Hematopoietic multipotent progenitor cell treated with erythropoietin and hydrocortisone succinate and interleukin-3 and kit ligand, for 8 days (in vitro differentiated cells): ENCODE measurements at regions not wholly inside any gene's neighbourhood (a gene's known extent, or its start where the extent isn't known, plus 50 kb on each side); places are given as distances from the start of the nearest gene placed in this dataset.

ENCODE experiments used
- DNase-seq: peaks from one replicate; pipeline ENCODE4 v3.0.0-alpha.2; 2015

DNA sequence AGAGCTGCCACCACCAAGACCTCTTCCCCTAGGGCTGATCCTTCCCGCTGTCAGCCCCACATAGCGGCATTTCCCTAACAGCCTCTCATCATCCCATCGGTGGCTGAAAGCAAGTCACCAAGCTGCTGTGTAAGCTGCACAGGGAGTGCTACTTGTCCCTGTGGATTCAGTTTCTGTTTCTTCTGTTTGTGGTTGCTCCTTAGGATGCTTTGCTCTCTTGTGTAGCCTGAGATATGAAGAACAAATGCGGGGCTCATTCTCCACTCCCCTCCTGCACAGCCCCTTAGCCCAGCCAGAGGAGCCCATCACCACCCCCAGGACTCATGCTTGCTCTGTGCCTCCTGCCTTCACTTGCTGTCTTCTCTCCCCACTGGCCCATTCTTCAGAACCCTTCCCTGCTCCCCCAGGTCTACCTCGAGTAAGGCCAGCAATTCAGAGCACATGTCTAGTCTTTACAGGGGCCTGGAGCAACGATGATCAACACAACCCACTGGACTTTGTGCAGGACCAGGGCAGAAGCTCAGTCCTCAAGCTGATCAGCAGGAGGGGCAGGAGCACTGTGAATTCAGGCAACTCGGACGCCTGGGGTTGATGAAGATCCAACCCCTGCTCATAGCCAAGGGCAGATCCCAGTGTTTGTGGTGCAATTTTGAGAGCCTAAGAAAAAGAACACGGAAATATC lies 82.6 kb upstream of the GALNT2 start:
- DNase-seq = no peak

GRCh38 chr1:229984992-229985612 lies 81.9 kb upstream of the GALNT2 start:
- no peak for DNase-seq

- no peak for DNase-seq
Measured at GRCh38 chr1:229985613-229986010, 81.4 kb upstream of the GALNT2 start.

DNA sequence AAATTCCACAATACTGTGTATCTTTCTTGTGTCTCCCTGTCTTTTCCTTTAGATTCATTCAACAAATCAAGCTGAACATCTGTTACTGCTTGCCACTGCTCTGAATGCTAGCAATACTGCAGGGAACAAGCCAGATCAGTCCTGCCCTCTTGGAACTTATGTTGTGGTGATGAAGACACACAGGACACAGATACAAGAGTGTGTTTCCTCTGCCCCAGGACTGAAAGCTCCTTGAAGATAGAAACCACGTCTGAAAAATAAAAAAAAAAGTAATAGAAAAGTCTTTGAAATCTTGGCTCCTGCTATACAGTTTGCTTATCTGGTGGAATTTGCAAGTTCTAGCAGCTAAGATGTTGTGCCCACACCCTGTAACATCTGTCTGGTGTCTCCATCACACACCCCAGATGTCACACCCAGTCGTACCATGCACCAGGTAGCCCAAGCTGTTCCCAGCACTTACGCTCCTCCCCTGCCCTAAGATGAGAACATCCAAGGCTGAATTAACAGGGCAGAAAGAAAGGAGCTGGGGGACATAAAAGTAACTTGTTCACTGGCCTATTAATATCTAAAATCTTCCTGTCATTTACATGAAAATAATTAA lies 80.2 kb upstream of the GALNT2 start:
- DNase-seq = peak; percentile 61

- no peak for DNase-seq
Measured at GRCh38 chr1:229987953-229988352, 79.1 kb upstream of the GALNT2 start.

GRCh38 chr1:229988534-229988933 lies 78.5 kb upstream of the GALNT2 start:
- no peak for DNase-seq

GRCh38 chr1:229989591-229990248 lies 77.3 kb upstream of the GALNT2 start:
- DNase-seq = no peak

DNA sequence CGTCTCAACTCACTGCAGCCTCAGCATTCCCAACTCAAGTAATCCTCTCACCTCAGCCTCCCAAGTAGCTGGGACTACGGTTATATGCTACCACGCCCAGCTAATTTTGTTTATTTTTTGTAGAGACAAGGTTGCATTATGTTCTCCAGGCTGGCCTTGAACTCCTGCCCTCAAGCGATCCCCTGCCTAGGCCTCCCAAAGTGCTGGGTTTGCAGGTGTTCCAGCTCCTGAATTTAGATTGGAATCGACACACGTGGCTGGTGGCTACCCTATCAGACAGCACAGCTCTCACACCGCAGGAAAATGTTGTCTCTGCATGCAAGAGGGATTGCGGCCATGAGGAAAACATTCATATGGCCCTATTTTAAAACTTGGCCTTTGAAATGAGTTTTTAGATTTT lies 76.7 kb upstream of the GALNT2 start:
- no peak for DNase-seq

DNA sequence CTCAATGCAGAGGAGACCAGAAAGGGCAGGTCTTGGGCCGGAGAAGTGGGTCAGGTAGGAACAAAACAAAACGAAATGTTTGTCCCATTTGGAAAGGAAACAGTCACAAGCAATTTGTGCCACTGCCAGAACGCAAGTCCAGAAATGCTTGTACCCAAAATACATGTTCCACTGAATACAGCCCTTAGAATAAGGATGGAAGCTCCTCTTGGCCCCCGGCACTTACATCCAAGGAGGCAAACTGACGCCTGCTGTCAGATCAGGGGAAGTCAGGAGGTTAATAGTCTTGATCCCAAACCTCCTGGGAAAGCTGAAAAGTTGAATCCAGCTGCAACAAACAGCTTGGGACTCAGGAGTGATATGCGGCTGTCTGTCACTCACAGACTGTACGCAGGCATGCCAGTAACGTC lies 75.9 kb upstream of the GALNT2 start:
- no peak for DNase-seq

GRCh38 chr1:229991724-229992333 lies 75.2 kb upstream of the GALNT2 start:
- DNase-seq = no peak

DNA sequence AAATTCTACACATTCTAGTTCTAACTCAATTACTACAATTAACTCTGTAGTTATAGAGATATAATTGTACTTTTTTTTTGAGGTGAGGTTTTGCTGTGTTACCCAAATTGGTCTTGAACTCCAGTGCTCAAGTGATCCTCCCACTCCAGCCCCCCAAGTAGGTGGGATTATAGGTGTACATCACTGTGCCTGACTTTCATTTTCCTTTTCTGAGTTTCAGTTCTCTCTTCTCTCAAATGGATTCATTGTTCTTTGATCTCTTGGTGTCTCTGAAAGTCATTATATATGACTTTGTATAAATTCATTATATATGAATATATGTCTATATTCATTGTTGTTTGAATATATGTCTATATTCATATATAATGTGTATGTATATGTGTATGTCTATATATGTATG lies 74.0 kb upstream of the GALNT2 start:
- DNase-seq = no peak

DNA sequence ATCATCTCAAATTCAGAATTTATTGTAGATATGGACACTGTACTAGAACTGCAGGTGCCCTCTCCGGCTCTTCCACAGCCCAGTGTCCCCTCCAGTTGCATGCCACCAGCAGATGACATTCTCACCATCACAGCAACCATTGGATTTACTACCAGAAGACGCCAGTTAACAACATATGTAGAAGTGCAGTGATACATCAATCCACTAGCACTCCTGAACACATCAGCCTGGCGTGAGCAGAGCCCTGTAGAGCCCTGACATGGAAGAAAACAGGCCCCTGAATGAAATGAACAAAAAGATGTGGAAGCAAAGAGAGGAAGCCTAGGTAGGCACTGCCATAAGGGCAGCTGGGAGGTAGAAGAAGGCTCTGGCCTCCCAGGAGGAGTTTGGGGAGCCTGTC lies 73.1 kb upstream of the GALNT2 start:
- DNase-seq = no peak

DNA sequence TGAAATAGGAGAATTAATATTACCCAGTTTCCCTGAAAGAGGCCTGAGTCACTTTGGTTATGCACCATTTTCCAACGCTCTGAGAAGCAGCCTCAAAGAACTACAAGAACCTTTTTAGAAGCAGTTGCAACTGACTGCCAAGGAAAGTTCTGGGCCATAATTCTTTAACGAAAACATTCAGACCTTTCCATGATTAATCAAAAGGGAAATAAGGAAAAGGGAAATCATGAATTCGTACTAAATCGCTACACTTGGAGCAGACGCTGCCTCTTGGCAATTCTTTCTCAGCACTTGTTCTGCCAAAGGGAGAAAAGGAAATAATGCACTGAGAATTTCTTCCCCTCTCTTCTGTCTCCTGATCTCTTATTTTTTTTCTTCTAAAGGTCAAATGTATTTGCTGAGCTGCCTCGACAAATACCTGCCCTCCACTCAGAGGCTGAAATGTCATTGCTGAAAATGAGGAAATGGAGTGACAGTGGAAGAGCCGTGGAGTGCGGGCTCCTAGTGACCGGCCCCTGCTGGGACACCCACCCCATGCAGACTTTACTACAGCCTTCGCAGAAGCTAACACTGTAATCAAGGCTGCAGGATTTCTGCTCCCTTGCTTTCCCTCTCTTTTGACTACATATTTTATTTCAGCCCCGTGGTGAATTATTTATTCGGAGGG lies 67.9 kb upstream of the GALNT2 start:
- DNase-seq = no peak

- DNase-seq = no peak
Measured at GRCh38 chr1:230000493-230001184, 66.4 kb upstream of the GALNT2 start.

DNA sequence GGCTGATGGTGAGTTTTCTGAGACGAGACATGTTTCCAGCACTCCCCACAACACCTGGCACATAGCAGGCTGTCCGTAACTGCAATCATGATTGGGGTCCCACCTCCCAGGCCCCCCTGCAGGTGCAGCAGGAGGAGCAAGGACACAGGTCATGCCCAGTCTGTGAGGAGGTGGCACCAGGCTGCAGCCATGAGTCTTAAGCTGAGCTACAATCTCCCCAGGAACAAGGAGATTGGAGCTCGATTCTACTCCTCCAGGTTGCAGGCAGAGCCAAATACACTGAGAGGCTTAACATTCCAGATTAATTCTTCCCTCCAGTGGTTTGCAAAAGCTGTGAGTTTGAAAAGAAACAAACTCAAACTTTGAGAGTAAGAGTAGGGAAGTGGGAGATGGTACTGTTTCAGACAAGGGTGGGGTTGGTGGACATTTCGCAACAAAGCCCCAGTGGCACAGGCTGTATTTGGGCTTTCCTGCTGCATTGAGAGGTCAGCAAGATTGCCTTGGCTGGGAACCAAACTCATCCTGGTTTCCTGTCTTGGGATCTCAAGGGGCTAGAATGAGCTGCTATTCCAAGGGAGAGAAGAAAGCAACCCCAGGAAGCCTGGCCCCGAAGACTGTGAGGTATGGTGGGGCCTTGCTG lies 64.8 kb upstream of the GALNT2 start:
- no peak for DNase-seq

GRCh38 chr1:230003409-230003808 lies 63.6 kb upstream of the GALNT2 start:
- DNase-seq = no peak

DNA sequence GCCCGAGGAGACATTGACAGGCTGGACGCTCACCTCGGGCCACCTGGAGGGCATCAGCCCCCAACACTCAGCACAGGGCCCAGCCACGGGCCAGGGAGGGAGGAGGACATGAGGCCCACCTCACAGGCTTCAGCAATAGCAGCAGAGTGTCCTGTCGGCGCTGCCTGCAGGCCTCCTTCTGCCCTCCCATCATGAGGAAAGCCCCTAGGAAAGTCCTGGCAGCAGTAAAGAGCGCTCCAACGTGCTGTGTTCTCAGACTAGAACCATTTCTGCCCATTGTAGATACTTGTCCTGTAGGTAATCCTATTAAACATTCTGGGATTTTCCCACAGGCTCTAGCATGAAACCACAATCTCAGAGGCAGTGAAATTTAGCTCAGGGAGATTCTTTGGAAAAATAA lies 62.0 kb upstream of the GALNT2 start:
- no peak for DNase-seq

DNA sequence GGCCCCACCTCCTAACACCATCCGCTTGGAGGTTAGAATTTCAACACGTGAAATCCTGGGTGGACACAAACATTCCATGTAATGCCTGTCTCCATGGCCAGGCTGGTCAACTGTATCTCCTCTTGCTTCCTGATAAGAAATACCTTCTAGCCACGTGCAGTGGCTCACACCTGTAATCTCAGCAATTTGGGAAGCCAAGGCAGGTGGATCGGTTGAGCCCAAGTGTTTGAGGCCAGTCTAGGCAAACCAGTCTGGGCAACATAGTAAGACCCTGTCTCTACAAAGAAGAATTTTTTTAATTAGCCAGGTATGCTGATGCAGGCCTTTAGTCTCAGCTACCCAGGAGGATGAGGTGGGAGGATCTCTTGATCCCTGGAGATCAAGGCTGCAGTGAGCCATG lies 58.3 kb upstream of the GALNT2 start:
- no peak for DNase-seq

DNA sequence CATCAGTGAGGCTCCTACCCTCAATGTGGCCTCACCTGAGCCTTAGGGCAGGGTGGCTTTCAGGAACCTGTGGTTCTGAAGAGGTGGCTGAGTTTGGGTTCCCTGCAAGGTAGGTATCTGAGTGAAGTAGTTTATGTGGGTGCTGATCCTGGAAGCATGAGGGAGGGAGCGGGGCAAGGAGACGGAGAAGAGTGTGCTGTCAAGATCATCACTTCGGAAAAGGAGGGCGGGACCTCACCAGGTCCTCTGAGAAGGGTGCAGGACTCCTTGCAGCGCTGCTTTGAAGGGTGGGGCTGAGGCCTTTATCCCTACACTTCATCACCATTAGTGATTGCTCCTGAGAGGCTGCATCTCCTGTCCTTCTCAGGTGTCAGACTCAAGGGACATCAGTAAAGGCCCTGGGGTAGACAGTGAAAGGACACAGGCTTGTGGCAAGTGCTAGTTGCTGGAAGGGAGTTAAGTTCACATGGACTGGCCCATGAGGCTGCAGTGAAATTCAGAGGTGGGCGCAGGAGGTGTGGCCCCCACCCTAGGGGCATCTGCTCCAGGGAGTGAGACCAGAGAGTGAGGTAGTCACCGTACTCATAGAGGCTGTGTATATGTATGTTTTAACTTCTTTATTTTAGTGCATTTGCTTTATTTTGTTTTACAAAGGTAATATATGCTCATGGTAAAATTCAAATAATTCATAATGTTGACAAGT lies 57.3 kb upstream of the GALNT2 start:
- DNase-seq = no peak

GRCh38 chr1:230010603-230011332 lies 56.3 kb upstream of the GALNT2 start:
- no peak for DNase-seq
